IMR-90 (cell line): ENCODE measurements at regions not wholly inside any gene's neighbourhood (a gene's known extent, or its start where the extent isn't known, plus 50 kb on each side); places are given as distances from the start of the nearest gene placed in this dataset.

Source experiments
- ATAC-seq: fragments of 200-7000 bp; cut with Tn5 transposase; 2 replicates; pipeline ENCODE4 v1.9.1; 2020; ENCODE audit warnings: low read depth, mild to moderate bottlenecking, moderate library complexity
- BruUV-seq: library from RNA; stranded (reverse); fragments of 400-500 nt; replicated peaks from 2 replicates; lab custom pipeline; 2021; lab: Mats Ljungman, UMichigan
- CTCF ChIA-PET: fragments of 300-600 bp; formaldehyde crosslinking; extraction: SDS; loops from one replicate; lab custom pipeline; 2021; ENCODE audit warnings: antibody characterized with exemption; lab: Yijun Ruan, JAX
- POLR2A ChIA-PET: fragments of 300-600 bp; sonication (Branson Sonifier 250); formaldehyde crosslinking; loops from one replicate; lab custom pipeline; 2022; ENCODE audit warnings: antibody characterized with exemption; ENCODE audit not compliant: unreplicated experiment; lab: Charles Lee
- DNase-seq: peaks from one replicate; pipeline ENCODE4 v3.0.0; 2013
- H2AFZ ChIP-seq: replicated peaks from 2 replicates; pipeline ENCODE3; 2013; ENCODE audit warnings: low read length, mild to moderate bottlenecking; ENCODE audit not compliant: poor library complexity
- H2AK5ac ChIP-seq: 2 replicates; pipeline ENCODE4 v1.6.1; 2013; ENCODE audit warnings: low read depth, low read length, inconsistent platforms
- H2AK9ac ChIP-seq: replicated peaks from 2 replicates; pipeline ENCODE3; 2013; ENCODE audit warnings: mild to moderate bottlenecking, low read depth, low read length, moderate library complexity; ENCODE audit not compliant: poor library complexity
- H2BK120ac ChIP-seq: 2 replicates; pipeline ENCODE4 v1.6.1; 2013; ENCODE audit warnings: low read depth, low read length, inconsistent platforms
- H2BK15ac ChIP-seq: 3 replicates; pipeline ENCODE4 v1.6.1; 2013; ENCODE audit warnings: low read depth, low read length, inconsistent platforms
- H2BK20ac ChIP-seq: 2 replicates; pipeline ENCODE4 v1.6.1; 2013; ENCODE audit warnings: low read depth, mild to moderate bottlenecking, inconsistent platforms, low read length, moderate library complexity
- H2BK5ac ChIP-seq: 2 replicates; pipeline ENCODE4 v1.6.1; 2013; ENCODE audit warnings: mild to moderate bottlenecking, low read depth, low read length, inconsistent platforms; ENCODE audit not compliant: poor library complexity, severe bottlenecking
- H3K14ac ChIP-seq: replicated peaks from 2 replicates; pipeline ENCODE4 v1.6.1; 2013; ENCODE audit warnings: low read depth, low read length, inconsistent platforms
- H3K18ac ChIP-seq: 2 replicates; pipeline ENCODE4 v1.6.1; 2013; ENCODE audit warnings: low read depth, low read length, control low read depth
- H3K23ac ChIP-seq: 2 replicates; pipeline ENCODE4 v1.6.1; 2013; ENCODE audit warnings: low read depth, low read length, inconsistent platforms
- H3K27ac ChIP-seq: 2 replicates; pipeline ENCODE4 v1.5.1; 2013; ENCODE audit warnings: mild to moderate bottlenecking, control low read depth, low read length; ENCODE audit not compliant: insufficient read depth
- H3K27me3 ChIP-seq: 2 replicates; pipeline ENCODE4 v1.6.1; 2013; ENCODE audit warnings: low read length; ENCODE audit not compliant: control insufficient read depth, insufficient read depth
- H3K36me3 ChIP-seq: 2 replicates; pipeline ENCODE4 v1.6.1; 2013; ENCODE audit warnings: low read length, mixed read lengths; ENCODE audit not compliant: control insufficient read depth, insufficient read depth
- H3K4ac ChIP-seq: 2 replicates; pipeline ENCODE4 v1.6.1; 2013; ENCODE audit warnings: low read depth, low read length, inconsistent platforms
- H3K4me1 ChIP-seq: 2 replicates; pipeline ENCODE4 v1.6.1; 2013; ENCODE audit warnings: low read length, mixed read lengths; ENCODE audit not compliant: control insufficient read depth, insufficient read depth
- H3K4me2 ChIP-seq: 2 replicates; pipeline ENCODE4 v1.6.1; 2013; ENCODE audit warnings: low read depth, mild to moderate bottlenecking, control low read depth, low read length, moderate library complexity
- H3K4me3 ChIP-seq: 2 replicates; pipeline ENCODE4 v1.5.1; 2013; ENCODE audit warnings: low read depth, mild to moderate bottlenecking, control low read depth, low read length, moderate library complexity; ENCODE audit not compliant: insufficient read depth
- H3K56ac ChIP-seq: 2 replicates; pipeline ENCODE4 v1.6.1; 2013; ENCODE audit warnings: low read length, inconsistent platforms; ENCODE audit not compliant: insufficient read depth; ENCODE audit errors: extremely low read depth
- H3K79me1 ChIP-seq, 2 experiments: 2 replicates each; pipeline ENCODE4 v1.6.1; 2013; ENCODE audit warnings: low read length in 2 of 2, inconsistent platforms in 1 of 2, low read depth in 1 of 2
- H3K9ac ChIP-seq: 2 replicates; pipeline ENCODE4 v1.6.1; 2013; ENCODE audit warnings: low read depth, low read length, control low read depth
- H3K9me1 ChIP-seq: 2 replicates; pipeline ENCODE4 v1.6.1; 2013; ENCODE audit warnings: low read length, inconsistent platforms; ENCODE audit not compliant: insufficient read depth
- H3K9me3 ChIP-seq: 2 replicates; pipeline ENCODE4 v1.6.1; 2013; ENCODE audit warnings: low read length; ENCODE audit not compliant: control insufficient read depth, insufficient read depth
- H4K20me1 ChIP-seq: 2 replicates; pipeline ENCODE4 v1.6.1; 2013; ENCODE audit warnings: low read length, inconsistent platforms; ENCODE audit not compliant: insufficient read depth
- H4K5ac ChIP-seq: 2 replicates; pipeline ENCODE4 v1.6.1; 2013; ENCODE audit warnings: mild to moderate bottlenecking, low read depth, low read length, control low read depth
- H4K8ac ChIP-seq, 2 experiments: 2 replicates each; pipeline ENCODE4 v1.6.1; 2013; ENCODE audit warnings: low read depth in 2 of 2, low read length in 2 of 2, control low read depth in 1 of 2, inconsistent platforms in 1 of 2
- H4K91ac ChIP-seq: 2 replicates; pipeline ENCODE4 v1.6.1; 2013; ENCODE audit warnings: low read depth, low read length, inconsistent platforms; ENCODE audit not compliant: insufficient read depth
- MAFK ChIP-seq: IDR thresholded peaks from 2 replicates; pipeline ENCODE4 v1.6.1; 2012; ENCODE audit warnings: low read depth, low read length, improper control_type of control experiment
- MAZ ChIP-seq: IDR thresholded peaks from 2 replicates; pipeline ENCODE4 v1.6.1; 2012; ENCODE audit warnings: low read depth, mild to moderate bottlenecking, low read length, improper control_type of control experiment, moderate library complexity, borderline replicate concordance
- WGBS, 2 experiments: methylation state at CpG; one replicate each; pipeline versions ENCODE4 v1.1.5 to v1.1.7; 2013; ENCODE audit warnings: missing lambda C conversion rate in 2 of 2; ENCODE audit not compliant: insufficient read length in 1 of 2; ENCODE audit errors: extremely low coverage in 2 of 2; 5-methylcytosine and 5-hydroxymethylcytosine counted together
- dilution Hi-C: fragments of 300-500 bp; cut with HindIII; formaldehyde crosslinking; loops from one replicate; pipeline ENCODE4 v1.14.3; 2018; ENCODE audit warnings: low sequenced_read_pairs; ENCODE audit not compliant: unreplicated experiment
- in situ Hi-C: fragments of 300-500 bp; cut with MboI; formaldehyde crosslinking; loops from 3 replicates; pipeline ENCODE4 v1.14.3; 2019; ENCODE audit warnings: low sequenced_read_pairs, inconsistent platforms, mixed read lengths
- intact Hi-C: fragments of 100-400 bp; cut with micrococcal nuclease; formaldehyde crosslinking; loops from 2 replicates; pipeline ENCODE4 v1.10.0; 2022

- in situ Hi-C loops, result no loop called here
- peaks cover 15% of the 10 kb centered on the region for H3K9me3 ChIP-seq
- no peak for TF ChIP-seq MAFK
- TF ChIP-seq MAZ, result no peak
- ATAC-seq (no peak), DNase-seq (no peak)
- H2BK20ac ChIP-seq, result no peak overlapping the region
- H4K5ac ChIP-seq, result no peak overlapping the region
- no peak overlapping the region for H2AFZ ChIP-seq
- no peak overlapping the region for H3K56ac ChIP-seq
- no peaks in the 10 kb centered on the region for H4K20me1 ChIP-seq
- CTCF ChIA-PET, result no interaction called here
- H3K36me3 ChIP-seq, result no peaks in the 10 kb centered on the region
- H3K14ac ChIP-seq, result no peak overlapping the region
- no peak overlapping the region for H3K9ac ChIP-seq
- H2BK5ac ChIP-seq, result no peak overlapping the region
- WGBS, 2 experiments, result no CpG with 5 or more reads among the region's 1 CpG
- POLR2A ChIA-PET, result no interaction called here
- H3K23ac ChIP-seq, result no peak overlapping the region
- no peak overlapping the region for H4K91ac ChIP-seq
- H2BK120ac ChIP-seq, result no peak overlapping the region
- H3K27ac ChIP-seq, result no peak overlapping the region
- no peak overlapping the region for H4K8ac ChIP-seq
- H3K4me1 ChIP-seq, result no peaks in the 10 kb centered on the region
- no peak overlapping the region for H2BK15ac ChIP-seq
- H3K4ac ChIP-seq, result no peak overlapping the region
- no peak overlapping the region for H3K4me3 ChIP-seq
- H3K18ac ChIP-seq, result no peak overlapping the region
- no peaks in the 10 kb centered on the region for H3K27me3 ChIP-seq
- no peak overlapping the region for H2AK5ac ChIP-seq
- H2AK9ac ChIP-seq, result no peak overlapping the region
- dilution Hi-C loops, result no loop called here
- intact Hi-C loops, result no loop called here
- no peaks in the 10 kb centered on the region for H3K9me1 ChIP-seq
- no TSS peak for BruUV-seq
- H3K4me2 ChIP-seq, result no peak overlapping the region
- no peaks in the 10 kb centered on the region for H3K79me1 ChIP-seq
Measured at GRCh38 chr5:12385095-12385494, 480.8 kb upstream of the CTNND2 start.
